NCI-H526 (cell line): ENCODE measurements at regions not wholly inside any gene's neighbourhood (a gene's known extent, or its start where the extent isn't known, plus 50 kb on each side); places are given as distances from the start of the nearest gene placed in this dataset.

Source experiments
- DNase-seq, 2 experiments: peaks; one replicate each; lab custom pipeline; 2025; lab: John Stamatoyannopoulos, UW

GRCh38 chr10:24119896-24120295, 89.0 kb upstream of the KIAA1217 start:
- no peak for DNase-seq

- DNase-seq, result no peak
These were observed 88.3 kb upstream of the KIAA1217 start for GRCh38 chr10:24120646-24121045.

GRCh38 chr10:24127516-24127915, 81.4 kb upstream of the KIAA1217 start:
- DNase-seq, result no peak

- DNase-seq, result no peak
These were observed 80.7 kb upstream of the KIAA1217 start for GRCh38 chr10:24128066-24128730.

GRCh38 chr10:24132741-24133140, 76.2 kb upstream of the KIAA1217 start:
- no peak for DNase-seq

GRCh38 chr10:24133835-24134234, 75.1 kb upstream of the KIAA1217 start:
- no peak for DNase-seq

GRCh38 chr10:24136070-24136469, 72.9 kb upstream of the KIAA1217 start:
- DNase-seq, result no peak

- no peak for DNase-seq
These were observed 61.6 kb upstream of the KIAA1217 start for GRCh38 chr10:24147321-24147720.

GRCh38 chr10:24149640-24150039, 59.3 kb upstream of the KIAA1217 start:
- DNase-seq, result no peak

GRCh38 chr10:24150853-24151252, 58.1 kb upstream of the KIAA1217 start:
- no peak for DNase-seq

GRCh38 chr10:24152270-24152669, 56.7 kb upstream of the KIAA1217 start:
- no peak for DNase-seq

- no peak for DNase-seq
These were observed 55.9 kb upstream of the KIAA1217 start for GRCh38 chr10:24153031-24153430.

- no peak for DNase-seq
These were observed 55.4 kb upstream of the KIAA1217 start for GRCh38 chr10:24153537-24153936.

GRCh38 chr10:24156686-24157085, 52.3 kb upstream of the KIAA1217 start:
- no peak for DNase-seq

- DNase-seq, result no peak
These were observed 51.4 kb upstream of the KIAA1217 start for GRCh38 chr10:24157567-24157966.
